GM12875 (cell line): ENCODE measurements at regions not wholly inside any gene's neighbourhood (a gene's known extent, or its start where the extent isn't known, plus 50 kb on each side); places are given as distances from the start of the nearest gene placed in this dataset.

Experiments
- H3K4me3 ChIP-seq: one replicate; pipeline ENCODE4 v1.5.1; 2011; ENCODE audit warnings: low read depth, low read length, control low read depth
- TF ChIP-seq, protein P1 (sequence below): IDR thresholded peaks from 2 replicates; pipeline ENCODE4 v1.5.1; 2011; ENCODE audit warnings: low read depth, mild to moderate bottlenecking, control low read depth, inconsistent platforms, low read length, moderate library complexity, borderline replicate concordance; ENCODE audit not compliant: insufficient read depth

DNA sequence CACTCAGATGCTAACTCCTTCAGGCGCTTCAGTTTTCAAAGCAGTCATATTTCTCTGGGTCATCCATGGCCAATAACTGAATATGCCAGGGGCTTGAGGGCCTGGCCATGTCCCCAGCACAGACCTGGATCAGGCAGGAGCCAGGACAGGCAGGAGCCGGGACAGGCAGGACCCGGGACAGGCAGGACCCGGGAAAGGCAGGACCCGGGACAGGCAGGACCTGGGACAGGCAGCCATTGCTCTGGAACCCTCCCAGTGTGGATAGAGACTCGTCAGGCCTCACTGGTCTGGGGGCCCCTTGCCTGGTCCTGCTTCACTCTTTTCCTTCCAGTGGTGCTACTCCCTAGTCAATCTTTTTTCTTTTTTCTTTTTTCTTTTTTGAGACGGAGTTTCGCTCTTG is 117.5 kb upstream of the TEX51 start:
- TF ChIP-seq, protein P1, sequence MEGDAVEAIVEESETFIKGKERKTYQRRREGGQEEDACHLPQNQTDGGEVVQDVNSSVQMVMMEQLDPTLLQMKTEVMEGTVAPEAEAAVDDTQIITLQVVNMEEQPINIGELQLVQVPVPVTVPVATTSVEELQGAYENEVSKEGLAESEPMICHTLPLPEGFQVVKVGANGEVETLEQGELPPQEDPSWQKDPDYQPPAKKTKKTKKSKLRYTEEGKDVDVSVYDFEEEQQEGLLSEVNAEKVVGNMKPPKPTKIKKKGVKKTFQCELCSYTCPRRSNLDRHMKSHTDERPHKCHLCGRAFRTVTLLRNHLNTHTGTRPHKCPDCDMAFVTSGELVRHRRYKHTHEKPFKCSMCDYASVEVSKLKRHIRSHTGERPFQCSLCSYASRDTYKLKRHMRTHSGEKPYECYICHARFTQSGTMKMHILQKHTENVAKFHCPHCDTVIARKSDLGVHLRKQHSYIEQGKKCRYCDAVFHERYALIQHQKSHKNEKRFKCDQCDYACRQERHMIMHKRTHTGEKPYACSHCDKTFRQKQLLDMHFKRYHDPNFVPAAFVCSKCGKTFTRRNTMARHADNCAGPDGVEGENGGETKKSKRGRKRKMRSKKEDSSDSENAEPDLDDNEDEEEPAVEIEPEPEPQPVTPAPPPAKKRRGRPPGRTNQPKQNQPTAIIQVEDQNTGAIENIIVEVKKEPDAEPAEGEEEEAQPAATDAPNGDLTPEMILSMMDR, result no peak

DNA sequence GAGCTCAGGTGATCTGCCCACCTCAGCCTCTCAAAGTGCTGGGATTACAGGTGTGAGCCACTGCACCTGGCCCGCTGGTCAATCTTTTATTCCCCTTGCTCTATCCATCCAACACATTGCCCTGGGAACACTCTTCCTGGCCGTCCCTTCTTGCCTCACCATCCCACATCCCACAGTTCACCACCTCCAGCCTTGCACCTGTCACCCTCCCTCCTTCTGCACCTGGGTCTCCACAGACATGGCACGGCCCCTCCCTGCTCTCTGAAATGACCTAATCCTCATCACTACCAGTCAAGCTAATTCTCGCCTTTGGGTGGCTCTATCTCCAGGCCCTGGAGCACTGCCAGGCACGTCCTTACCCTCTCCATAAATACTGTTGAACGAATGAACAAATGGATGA is 116.9 kb upstream of the TEX51 start:
- TF ChIP-seq, protein P1, result no peak

More for the DNA sequence above, 117.5 kb upstream of the TEX51 start:
- H3K4me3 ChIP-seq, result no peak overlapping the region

DNA sequence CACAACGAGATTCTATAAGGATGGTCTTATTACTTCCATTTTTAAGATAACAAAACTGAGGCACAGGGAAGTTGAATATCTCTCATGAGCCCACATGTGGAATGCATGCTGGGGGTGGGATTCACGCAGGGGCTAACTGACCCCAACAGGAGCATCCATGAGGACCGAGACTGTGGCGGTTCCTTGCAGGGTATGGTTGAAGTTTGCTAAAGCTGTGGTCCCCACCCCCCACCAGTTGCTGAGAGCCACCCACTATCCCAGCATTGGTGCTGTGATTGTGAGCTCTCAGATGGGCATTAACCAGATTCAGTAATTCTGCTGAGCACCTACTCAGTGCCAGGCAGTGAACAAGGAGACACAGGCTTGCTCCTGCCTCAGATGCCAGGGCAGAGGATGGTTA is 116.0 kb upstream of the TEX51 start:
- no peak overlapping the region for H3K4me3 ChIP-seq
- TF ChIP-seq, protein P1, result no peak

More for the DNA sequence above, 116.9 kb upstream of the TEX51 start:
- H3K4me3 ChIP-seq, result no peak overlapping the region

DNA sequence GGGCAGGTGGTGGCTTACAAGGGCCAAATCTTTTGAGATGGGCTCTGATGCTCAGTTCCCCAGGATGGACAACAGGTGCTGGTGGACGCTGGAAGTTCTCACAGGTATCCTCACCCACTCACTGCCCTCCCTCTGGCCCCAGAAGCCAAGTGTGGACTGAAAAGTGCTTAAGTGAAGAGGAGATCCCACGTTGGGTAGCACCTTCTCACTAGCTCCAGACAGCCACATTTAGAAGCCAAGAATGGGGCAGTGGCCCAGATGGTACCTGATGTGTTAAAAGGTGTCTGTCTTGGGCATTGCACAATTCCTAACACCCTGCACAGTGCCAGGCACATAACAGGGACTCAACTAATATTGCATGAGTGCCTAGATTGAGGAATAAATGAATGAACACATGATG is 115.3 kb upstream of the TEX51 start:
- no peak overlapping the region for H3K4me3 ChIP-seq
- TF ChIP-seq, protein P1, result no peak

DNA sequence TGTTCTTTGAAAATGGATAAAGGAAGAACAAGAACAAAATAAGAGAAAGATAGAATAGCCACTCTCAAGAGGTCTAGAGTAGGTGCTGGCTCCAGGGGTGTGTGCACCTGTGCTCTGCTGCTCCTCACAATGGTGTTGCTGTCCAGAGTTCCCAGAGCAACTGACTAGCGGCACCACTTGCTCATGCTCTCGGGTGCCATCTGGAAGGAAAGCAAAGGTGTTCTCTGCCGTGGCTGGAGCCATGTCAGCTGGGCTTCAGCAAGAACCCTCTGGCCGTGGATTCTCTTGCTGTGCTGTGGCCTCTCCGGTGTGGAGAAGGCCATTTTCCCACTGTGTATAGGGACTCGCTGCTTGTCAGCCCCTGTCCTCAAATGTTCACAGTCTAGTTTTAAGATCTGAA is 114.6 kb upstream of the TEX51 start:
- no peak overlapping the region for H3K4me3 ChIP-seq
- TF ChIP-seq, protein P1, result no peak

DNA sequence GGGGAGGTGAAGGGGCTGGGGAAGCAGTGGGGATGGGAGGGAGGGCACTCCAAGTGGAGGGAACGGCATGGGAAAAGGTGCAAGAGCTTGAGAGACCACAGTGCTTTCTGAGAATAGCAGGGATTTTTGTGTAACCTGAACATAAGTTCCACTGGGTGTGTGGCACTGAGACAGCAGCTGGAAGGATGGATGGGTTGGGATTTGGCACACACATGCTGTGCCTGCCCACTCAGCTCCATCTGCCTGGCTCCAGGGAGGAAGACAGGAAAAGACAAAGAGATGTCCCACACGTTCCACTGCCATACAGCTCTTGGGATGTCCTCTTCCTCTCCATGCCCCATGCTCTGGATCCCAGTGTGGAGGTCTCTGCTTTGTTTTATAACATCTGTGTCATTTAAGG is 114.1 kb upstream of the TEX51 start:
- TF ChIP-seq, protein P1, result no peak
- no peak overlapping the region for H3K4me3 ChIP-seq

DNA sequence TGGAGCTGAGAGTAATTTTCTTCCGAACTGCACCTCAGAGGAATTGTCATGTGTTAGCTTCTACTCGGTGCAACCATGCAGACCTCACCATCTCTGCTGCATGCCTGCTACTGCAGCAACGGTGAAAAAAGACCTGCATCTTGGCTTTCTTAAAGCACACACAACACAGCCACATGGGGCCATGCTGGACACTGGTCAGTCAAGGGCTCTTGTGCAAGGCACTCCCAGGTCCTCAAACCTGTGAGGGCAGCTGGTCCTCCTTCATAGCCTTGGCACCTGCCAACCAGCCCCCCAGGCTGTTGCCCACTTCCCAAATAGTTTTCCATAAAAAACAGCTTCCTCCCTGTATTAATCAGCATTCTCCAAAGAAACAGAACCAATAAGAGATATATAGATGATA is 113.5 kb upstream of the TEX51 start:
- H3K4me3 ChIP-seq, result no peak overlapping the region
- TF ChIP-seq, protein P1, result no peak
